NOMO-1 treated with dmso at 0.1 percent for 144 hours (cell line): ENCODE measurements at regions not wholly inside any gene's neighbourhood (a gene's known extent, or its start where the extent isn't known, plus 50 kb on each side); places are given as distances from the start of the nearest gene placed in this dataset.
"Not testable (repeated sequence)": the region's sequence is repeated elsewhere in the genome, so short reads cannot be mapped to it uniquely, and the experiment has no call there.

Experiments used
- DNase-seq: peaks from one replicate; lab custom pipeline; 2025; ENCODE audit not compliant: unreplicated experiment; lab: John Stamatoyannopoulos, UW

DNA sequence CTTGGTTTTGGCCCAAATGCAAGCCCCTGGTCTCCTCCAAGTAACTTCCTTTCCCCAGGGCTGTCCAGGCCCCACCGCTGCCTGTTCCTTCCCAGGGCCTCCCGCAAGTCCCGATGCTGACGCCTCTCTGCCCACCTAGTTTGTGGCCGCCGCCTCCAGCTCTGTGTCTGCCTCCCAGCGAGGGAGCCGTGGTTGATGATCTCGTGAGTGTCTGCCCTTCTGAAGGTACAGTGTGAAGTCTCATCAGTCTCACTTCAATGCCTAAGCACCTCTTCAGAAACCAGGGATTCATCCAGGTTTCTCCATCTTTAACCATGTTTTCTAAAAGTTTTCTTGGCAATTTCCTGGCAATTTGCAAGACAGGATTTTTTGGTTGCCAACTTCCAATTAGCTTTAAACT, 127.5 kb downstream of the TMEM121 start:
- not testable (repeated sequence) for DNase-seq

DNA sequence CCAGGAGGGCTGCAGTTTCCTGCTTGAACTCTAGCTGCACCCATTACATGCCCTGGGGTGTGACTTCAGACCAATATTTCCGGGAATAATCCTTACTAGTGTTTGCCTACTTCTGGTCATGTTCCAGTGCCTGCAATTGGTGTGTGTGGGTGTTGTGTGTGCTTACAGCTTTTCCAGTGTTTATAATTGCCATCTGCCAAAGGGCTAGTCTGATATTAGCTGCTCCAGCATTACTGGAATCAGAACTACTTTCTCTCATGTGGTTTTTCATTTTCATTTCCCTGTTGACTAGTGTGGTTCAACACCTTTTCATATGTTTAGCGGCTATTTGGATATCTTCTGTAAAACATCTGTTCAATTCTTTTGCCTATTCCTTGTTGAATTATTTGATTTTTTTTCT, 132.9 kb downstream of the TMEM121 start:
- not testable (repeated sequence) for DNase-seq

DNA sequence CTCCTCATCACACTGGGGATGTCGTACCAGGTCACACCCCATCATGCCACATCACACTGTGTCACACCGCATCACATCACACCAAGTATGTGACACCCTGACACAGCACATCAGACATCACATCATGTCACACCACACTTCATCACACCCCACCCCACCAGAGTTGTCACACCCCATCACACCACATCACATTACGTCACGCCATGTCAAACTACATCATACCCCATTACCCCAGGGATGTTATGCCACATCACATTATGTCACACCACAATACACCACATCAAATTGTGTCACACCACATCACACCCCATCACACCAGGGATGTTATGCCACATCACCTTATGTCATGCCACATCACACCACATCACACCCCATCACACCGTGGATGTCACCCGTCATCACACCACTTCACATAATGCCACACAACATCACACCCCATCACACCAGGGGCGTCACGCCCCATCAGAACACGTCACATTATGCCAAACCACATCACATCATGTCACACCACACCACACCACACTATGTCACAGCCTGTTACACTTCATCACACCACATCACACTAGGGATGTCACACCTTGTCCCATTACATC, 133.6 kb downstream of the TMEM121 start:
- DNase-seq: no peak

DNA sequence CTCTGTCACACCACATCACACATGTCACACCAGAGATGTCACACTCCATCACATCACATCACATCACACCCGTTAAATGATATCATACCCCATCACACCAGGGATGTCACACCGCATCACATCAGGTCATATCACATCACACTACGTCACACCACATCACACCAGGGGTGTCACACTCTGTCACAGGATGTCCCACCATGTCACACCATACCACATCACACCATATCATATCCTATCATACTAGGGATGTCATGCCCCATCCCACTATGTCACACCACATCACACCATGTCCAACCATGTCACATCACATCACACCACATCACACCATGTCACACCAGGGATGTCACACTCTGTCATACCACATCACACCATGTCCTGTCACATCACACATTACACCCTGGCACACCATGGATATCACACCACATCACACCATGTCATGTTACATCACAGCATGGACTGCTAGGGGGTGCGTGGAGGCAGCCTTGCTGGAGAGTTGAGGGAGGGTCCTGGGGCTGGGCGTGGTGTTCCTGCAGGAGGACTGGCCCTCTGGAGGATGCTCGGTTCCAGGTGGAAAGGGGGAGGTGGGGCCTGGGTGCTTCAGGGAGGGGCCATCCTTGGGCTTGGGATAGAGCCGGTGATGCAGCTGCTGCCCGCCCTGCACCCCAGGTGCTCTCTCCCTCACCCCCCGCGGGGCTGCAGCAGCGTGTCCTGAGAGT, 134.6 kb downstream of the TMEM121 start:
- DNase-seq: no peak

DNA sequence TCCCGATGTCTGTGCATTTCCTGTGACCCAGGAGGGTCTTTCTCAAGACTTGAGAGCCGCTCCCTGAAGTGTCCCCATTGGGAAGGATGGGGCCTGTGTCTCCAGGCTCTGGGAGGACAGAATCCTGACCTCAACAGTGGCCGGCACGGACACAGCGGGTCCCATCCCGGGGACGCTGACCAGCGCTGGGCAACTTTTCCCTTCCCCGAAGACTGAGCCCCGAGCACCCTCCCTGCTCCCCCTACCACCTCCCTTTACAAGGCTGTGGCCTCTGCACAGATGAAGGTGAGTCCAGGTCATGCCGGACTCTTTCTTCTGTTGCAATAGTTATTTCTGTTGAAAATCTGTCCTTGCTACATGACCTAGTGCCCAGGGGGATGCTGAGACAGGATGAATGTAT, 135.7 kb downstream of the TMEM121 start:
- DNase-seq: not testable (repeated sequence)

DNA sequence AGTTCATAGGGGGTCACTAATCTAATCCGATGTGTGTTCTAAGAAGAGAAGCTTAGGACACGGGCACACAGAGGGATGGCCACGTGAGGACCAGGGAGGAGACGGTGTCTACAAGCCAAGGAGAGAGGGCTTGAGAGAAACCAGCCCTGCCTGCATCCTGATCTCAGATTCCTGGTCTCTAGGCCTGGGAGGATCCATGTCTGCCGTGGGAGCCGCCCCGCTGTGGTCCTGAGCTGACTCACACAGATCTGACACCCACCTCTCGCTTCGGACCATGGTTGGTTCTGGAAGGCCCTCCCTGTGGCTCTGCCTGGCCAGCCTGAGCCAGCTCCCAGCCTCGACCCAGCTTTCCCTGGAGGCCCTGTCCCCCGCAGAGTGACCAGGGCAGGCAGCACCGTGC, 136.2 kb downstream of the TMEM121 start:
- not testable (repeated sequence) for DNase-seq

DNA sequence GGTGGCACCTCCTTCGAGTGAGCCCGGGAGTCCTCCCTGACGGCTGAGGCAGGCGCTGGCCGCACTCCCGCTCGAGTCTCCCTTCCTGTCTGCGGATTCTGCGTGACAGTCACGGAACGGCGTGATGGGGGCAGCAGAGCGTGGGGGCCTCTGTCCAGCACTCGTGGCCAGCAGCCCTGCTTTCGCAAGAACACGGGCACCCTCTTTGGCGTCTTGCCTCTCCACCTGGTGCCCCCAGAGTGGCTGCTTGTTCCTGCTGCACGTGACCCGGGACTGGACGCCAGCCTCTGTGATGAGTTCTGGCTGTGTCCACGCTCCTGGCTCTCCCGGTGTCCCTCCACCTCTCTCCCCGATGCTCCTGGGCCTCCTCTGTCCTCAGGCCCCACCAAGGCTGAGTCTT, 136.9 kb downstream of the TMEM121 start:
- not testable (repeated sequence) for DNase-seq

DNA sequence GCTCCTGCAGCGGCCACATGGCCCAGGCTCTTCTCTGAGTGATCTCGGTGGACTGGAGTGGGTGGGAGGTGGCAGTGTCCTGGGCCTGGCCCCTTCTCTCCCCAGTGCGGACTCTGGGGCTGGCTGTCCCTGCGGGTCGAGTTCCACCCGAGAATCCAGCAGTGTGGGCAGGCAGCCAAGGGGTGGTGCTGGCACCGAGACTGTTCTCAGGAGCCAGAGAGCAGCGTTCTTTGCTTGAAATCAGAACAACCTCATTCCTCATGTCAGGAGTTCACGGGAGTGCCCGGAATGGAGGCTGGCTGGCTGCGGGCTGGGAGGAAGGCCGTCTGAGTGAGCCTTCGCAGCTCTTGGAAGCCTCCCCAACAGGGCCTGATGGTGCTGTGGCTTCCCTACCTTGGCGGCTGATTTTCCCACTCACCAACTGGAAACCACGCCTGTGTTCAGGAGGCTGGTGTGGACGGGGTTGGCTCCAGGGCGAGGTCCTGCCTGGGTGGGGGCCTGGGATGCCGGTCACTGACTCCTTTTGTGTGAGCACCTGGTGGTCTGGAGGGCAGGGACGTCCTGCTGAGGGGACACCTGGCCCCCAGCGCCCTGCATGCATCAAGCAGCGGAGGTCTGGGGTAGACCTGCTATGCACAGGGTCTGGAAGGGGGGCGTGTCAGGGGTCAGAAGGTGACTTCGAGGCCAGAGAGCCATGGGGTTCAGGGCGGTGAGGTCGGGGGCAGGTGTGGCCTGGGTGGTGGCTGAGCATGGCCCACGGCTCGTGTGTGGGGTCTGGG, 137.6 kb downstream of the TMEM121 start:
- not testable (repeated sequence) for DNase-seq

DNA sequence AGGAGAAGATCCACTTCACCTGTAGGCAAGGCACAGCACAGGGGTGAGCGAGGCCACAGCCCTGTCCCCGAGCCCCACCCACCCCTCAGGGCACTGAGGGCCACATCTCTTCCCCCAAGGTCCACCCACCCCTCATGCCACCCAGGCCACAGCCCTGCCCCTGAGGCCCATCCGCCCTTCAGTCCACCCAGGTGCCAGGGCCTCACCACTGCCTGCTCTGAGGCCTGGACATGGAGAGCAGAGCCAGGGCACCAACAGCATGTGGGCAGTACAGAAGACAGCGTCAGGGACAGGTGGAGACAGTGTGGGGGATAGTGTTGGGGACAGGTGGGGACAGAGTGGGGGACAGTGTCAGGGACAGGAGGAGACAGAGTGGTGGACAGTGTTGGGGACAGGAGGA, 138.3 kb downstream of the TMEM121 start:
- DNase-seq: no peak

DNA sequence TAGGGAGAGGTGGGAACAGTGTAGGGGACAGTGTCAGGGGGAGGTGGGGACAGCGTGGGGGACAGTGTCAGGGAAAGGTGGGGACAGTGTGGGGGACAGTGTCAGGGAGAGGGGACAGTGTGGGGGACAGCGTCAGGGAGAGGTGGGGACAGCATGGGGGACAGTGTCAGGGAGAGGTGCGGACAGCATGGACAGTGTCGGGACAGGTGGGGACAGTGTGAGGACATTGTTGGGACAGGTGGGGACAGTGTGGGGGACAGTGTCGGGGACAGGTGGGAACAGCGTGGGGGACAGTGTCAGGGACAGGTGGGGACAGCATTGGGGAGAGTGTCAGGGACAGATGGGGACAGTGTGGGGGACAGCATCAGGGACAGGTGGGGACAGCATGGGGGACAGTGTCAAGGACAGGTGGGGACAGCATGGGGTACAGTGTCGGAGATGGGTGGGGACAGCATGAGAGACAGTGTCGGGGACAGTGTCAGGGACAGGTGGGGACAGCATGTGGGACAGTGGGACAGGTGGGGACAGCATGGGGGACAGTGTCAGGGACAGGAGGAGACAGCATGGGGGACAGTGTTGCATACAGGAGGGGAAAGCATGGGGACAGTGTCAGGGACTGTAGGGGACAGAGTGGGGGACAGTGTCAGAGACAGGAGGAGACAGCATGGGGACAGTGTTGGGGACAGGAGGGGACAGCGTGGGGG, 139.0 kb downstream of the TMEM121 start:
- no peak for DNase-seq

DNA sequence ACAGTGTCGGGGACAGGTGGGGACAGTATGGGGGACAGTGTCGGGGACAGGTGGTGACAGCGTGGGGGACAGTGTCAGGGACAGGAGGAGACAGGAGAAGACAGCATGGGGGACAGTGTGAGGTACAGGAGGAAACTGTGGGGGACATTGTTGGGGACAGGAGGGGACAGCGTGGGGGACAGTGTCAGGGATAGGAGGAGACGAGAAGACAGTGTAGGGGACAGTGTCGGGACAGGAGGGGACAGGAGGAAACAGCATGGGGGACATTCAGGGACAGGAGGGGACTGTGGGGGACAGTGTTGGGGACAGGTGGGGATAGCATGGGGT, 139.5 kb downstream of the TMEM121 start:
- no peak for DNase-seq

DNA sequence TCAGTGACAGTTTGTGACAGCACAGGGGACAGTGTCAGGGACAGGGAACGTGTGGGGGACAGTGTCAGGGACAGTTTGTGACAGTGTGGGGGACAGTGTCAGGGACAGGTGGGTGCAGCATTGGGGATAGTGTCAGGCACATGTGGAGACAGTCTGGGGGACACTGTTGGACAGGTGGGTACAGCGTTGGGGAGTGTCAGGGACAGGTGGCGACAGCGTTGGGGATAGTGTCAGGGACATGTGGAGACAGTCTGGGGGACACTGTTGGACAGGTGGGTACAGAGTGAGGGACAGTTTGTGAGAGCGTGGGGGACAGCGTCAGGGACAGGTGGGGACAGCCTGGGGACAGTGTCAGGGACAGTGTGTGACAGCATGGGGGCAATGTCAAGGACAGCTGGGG, 140.0 kb downstream of the TMEM121 start:
- no peak for DNase-seq

DNA sequence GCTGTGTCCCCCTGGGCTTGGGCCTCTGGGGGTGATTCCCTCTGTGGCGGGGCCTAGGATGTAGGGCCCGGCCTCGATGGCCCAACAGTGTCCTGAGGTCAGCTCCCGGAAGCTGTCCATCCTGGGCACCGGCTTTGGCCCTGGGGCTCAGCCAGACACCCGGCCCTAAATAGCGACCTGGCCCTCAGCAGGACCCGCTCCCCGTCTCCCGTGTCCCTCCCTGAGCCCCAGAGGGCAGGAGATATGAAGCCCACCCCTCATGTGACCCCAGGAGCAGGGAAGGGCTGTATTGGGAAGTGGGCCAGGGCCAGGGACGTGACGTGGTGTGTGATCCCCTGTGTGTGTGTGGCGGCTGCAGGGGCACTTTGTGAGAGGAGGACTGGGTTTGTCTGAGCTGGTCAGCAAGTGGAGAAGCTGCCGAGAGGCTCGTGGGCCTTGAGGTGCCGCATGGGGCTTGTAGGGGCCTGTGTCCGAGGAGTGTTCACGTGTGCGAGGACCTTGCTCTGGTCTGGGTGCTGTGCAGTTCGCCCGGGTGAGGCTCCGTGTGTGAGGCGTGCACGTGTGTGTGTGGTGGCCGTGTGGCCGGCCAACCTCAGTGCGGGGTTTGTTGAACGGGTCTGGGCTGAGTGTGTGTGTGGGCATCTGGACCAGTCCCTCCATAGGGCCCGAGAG, 140.7 kb downstream of the TMEM121 start:
- not testable (repeated sequence) for DNase-seq

DNA sequence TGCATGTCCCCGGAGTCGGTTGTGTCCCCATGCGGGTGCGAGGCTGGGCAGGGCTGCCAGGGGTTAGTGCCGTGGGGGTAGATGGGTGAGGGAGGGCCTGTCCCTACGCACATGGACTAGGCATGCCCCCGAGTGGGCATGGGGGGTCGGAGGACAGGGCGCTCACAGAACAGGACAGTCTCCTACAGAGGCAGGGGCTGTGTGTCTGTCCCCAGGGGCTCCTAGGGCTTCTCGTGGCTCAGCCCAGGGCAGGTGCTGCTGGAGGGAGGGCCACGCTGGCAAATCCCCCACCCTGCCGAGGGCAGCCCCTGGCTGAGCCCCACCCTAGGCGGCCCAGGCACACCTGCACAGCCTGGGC, 141.3 kb downstream of the TMEM121 start:
- not testable (repeated sequence) for DNase-seq

DNA sequence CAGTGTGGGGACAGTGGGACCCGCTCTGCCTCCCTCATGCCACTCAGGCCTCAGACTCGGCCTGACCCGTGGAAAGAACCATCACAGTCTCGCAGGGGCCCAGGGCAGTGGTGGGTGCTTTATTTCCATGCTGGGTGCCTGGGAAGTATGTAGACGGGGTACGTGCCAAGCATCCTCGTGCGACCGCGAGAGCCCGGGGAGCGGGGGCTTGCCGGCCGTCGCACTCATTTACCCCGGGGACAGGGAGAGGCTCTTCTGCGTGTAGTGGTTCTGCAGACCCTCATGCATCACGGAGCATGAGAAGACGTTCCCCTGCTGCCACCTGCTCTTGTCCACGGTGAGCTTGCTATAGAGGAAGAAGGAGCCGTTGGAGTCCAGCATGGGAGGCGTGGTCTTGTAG, 141.6 kb downstream of the TMEM121 start:
- DNase-seq: not testable (repeated sequence)

DNA sequence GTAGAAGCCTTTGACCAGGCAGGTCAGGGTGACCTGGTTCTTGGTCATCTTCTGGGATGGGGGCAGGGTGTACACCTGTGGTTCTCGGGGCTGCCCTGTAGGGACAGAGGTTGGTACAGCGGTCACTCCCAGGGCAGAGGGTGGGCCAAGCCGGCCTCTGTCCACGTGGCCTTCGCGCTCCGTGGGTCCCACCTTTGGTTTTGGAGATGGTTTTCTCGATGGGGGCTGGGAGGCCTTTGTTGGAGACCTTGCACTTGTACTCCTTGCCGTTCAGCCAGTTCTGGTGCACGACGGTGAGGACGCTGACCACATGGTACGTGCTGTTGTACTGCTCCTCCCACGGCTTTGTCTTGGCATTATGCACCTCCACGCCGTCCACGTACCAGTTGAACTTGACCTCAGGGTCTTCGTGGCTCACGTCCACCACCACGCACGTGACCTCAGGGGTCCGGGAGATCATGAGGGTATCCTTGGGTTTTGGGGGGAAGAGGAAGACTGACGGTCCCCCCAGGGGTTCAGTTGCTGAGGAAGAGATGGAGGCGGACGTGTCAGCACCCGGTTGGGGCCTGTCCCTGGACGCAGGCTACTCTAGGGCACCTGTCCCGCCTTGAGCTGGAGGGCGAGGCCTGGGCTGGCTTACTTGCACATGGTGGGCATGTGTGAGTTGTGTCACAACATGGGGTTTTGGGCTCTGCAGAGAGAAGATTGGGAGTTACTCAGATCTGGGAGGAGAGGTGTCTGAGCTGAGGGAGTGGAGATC, 142.3 kb downstream of the TMEM121 start:
- DNase-seq: not testable (repeated sequence)

DNA sequence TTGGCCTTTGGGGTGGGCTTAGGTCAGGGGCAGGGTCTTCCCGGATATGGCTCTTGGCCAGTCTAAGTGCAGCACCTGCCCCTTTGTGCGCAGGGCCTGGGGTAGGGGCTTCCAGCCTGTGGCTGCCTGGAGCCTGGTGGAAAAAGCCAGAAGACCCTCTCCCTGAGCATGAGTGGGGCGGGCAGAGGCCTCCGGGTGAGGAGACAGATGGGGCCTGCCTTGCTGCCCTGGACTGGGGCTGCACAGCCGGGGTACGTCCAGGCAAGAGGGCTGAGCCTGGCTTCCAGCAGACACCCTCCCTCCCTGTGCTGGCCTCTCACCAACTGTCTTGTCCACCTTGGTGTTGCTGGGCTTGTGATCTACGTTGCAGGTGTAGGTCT, 142.8 kb downstream of the TMEM121 start:
- DNase-seq: not testable (repeated sequence)

DNA sequence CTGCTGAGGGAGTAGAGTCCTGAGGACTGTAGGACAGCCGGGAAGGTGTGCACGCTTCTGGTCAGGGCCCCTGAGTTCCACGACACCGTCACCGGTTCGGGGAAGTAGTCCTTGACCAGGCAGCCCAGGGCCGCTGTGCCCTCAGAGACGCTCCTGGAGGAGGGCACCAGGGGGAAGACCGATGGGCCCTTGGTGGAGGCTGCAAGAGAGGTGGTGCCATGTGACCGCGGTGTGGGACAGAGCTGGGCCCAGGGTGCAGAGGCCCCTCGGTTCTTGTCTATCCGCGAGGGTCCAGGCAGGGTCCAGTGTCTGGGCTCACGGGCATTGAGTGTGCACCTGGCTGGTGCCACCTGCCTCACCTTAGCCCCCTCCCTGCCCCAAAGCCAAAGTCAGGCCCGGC, 143.3 kb downstream of the TMEM121 start:
- not testable (repeated sequence) for DNase-seq

DNA sequence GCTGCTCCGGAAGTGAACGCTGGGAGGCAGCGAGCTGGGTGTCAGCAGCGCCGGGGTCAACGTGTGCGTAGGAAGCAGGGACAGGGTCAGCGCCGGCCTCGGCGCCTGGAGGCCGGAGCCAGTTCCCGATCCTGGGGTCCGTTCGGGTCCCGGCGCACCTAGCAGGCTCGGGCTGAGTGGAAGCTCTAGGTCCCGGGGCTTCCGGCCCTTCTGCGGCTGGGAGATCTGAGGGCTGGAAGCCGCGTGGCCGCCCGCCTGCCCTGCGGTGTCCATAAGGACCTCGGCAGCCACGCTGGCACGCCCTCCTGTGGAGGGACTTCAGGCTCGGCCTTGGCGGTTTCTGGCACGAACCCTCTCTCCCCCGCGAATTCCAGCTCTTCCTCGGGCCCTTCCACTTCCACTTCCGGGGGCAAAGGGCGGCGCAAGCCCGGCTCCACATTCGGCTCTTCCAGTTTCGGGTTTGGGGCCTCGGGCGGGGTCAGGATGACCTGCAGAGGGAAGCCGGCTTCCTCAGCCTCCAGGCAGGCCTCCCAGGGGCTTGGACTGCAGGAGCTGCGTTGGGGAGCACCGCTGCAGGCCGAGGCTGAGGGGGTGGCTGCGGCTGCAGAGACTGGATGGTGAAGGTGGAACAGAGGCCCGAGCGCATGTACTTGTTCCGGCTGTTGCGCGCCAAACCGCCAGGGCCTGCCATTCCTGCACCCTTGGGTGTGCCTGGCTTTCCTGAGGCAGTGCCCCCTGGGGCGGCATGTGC, 146.2 kb downstream of the TMEM121 start:
- DNase-seq: not testable (repeated sequence)

DNA sequence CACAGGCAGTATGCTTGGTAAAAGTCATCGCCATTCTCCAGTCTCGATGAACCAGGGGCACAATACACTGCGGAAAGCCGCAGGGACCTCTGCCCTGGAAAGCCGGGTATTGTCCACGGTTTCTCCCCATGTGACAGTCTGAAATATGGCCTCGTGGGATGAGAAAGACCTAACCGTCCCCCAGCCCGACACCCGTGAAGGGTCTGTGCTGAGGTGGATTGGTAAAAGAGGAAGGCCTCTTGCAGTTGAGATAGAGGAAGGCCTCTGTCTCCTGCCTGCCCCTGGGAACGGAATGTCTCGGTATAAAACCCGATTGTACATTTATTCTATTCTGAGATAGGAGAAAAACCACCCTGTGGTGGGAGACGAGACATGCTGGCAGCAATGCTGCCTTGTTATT, 149.1 kb downstream of the TMEM121 start:
- DNase-seq: not testable (repeated sequence)
